ENCODE measurements at regions not wholly inside any gene's neighbourhood (a gene's known extent, or its start where the extent isn't known, plus 50 kb on each side); places are given as distances from the start of the nearest gene placed in this dataset.

DNA sequence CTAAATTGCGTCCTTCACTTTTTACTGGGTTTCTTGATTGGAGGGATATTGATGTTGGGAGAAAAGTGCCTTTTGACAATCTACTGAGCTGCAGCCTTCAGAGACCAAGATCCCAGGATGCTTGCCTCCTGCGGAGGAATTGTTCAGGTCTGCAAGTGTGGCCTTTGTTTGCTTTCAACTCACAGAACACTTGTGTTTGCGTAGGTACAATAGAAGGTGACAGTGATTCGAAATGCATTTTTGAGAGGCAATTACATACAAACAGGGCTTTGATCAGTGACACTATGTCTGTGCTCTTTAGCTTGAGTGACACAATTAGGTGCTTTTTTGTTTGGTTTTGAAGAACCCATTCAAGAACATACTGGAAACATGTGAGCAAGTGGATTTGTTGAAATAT, 600.6 kb downstream of the QKI start:
- TF ChIP-seq, protein P1, sequence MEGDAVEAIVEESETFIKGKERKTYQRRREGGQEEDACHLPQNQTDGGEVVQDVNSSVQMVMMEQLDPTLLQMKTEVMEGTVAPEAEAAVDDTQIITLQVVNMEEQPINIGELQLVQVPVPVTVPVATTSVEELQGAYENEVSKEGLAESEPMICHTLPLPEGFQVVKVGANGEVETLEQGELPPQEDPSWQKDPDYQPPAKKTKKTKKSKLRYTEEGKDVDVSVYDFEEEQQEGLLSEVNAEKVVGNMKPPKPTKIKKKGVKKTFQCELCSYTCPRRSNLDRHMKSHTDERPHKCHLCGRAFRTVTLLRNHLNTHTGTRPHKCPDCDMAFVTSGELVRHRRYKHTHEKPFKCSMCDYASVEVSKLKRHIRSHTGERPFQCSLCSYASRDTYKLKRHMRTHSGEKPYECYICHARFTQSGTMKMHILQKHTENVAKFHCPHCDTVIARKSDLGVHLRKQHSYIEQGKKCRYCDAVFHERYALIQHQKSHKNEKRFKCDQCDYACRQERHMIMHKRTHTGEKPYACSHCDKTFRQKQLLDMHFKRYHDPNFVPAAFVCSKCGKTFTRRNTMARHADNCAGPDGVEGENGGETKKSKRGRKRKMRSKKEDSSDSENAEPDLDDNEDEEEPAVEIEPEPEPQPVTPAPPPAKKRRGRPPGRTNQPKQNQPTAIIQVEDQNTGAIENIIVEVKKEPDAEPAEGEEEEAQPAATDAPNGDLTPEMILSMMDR (IDR thresholded peaks at IDR 0.05 in 4 of 5, conservative IDR thresholded peaks at IDR 0.05 in 1 of 5) = no peak
- TF ChIP-seq POLR2A (IDR thresholded peaks at IDR 0.05) = no peak

All from gastrocnemius medialis (tissue), 4 donors.